ENCODE measurements at regions not wholly inside any gene's neighbourhood (a gene's known extent, or its start where the extent isn't known, plus 50 kb on each side); places are given as distances from the start of the nearest gene placed in this dataset.

GRCh38 chr13:76692346-76692745 lies 193.9 kb downstream of the KCTD12 start:
- H3K9me3 ChIP-seq (ENCODE audit: control insufficient read depth, low read depth, low read length), result no peaks in the 10 kb centered on the region
- H3K4me3 ChIP-seq (ENCODE audit: control insufficient read depth in 2 of 3, extremely low read depth in 1 of 3, insufficient read depth in 2 of 3, low read depth in 1 of 3, low read length in 3 of 3), result no peak overlapping the region
- no peak for FAIRE-seq
- H3K79me2 ChIP-seq (ENCODE audit: control insufficient read depth, insufficient read depth, low read length), result no peaks in the 10 kb centered on the region
- H2AFZ ChIP-seq (ENCODE audit: control insufficient read depth, low read length), result no peak overlapping the region
- TF ChIP-seq EZH2 (IDR thresholded peaks at IDR 0.05; ENCODE audit: low read length) (no peak), CTCF (optimal IDR thresholded peaks at IDR 0.05 in 1 of 3, IDR thresholded peaks at IDR 0.05 in 1 of 3, conservative IDR thresholded peaks at IDR 0.05 in 1 of 3; ENCODE audit: extremely low read depth in 1 of 3, insufficient read depth in 2 of 3, low read length in 3 of 3) (no peak)
- H3K9ac ChIP-seq (ENCODE audit: control insufficient read depth, extremely low read depth, insufficient read depth, low read length), result no peak overlapping the region
- no peak overlapping the region for H3K27ac ChIP-seq (ENCODE audit: control insufficient read depth, insufficient read depth, low read length)
- H3K4me1 ChIP-seq (ENCODE audit: control insufficient read depth, extremely low read depth, insufficient read depth, low read length), result no peaks in the 10 kb centered on the region
- no peaks in the 10 kb centered on the region for H3K36me3 ChIP-seq (ENCODE audit: control insufficient read depth in 2 of 2, extremely low read depth in 1 of 2, insufficient read depth in 2 of 2, low read length in 2 of 2)
- H4K20me1 ChIP-seq (ENCODE audit: control insufficient read depth, extremely low read depth, insufficient read depth, low read length), result no peaks in the 10 kb centered on the region
- no peak overlapping the region for H3K4me2 ChIP-seq (ENCODE audit: control insufficient read depth, extremely low read depth, insufficient read depth, low read depth, low read length)
- H3K27me3 ChIP-seq (ENCODE audit: control insufficient read depth, extremely low read depth, insufficient read depth, low read length), result no peaks in the 10 kb centered on the region
- no peak for DNase-seq (ENCODE audit: low read depth, low spot score)
- no peaks in the 10 kb centered on the region for H3K9me1 ChIP-seq (ENCODE audit: control insufficient read depth, extremely low read depth, insufficient read depth, low read length)
- dilution Hi-C loops (cut with MboI; ENCODE audit: extremely low pct_ligation_motif_present, low sequenced_read_pairs), result no loop called here

- Histone ChIP-seq H3K36me3 (ENCODE audit: control insufficient read depth in 2 of 2, extremely low read depth in 1 of 2, insufficient read depth in 2 of 2, low read length in 2 of 2) (no peaks in the 10 kb centered on the region), H3K4me3 (ENCODE audit: control insufficient read depth in 2 of 3, extremely low read depth in 1 of 3, insufficient read depth in 2 of 3, low read depth in 1 of 3, low read length in 3 of 3) (no peak overlapping the region), H3K4me2 (ENCODE audit: control insufficient read depth, extremely low read depth, insufficient read depth, low read depth, low read length) (no peak overlapping the region), H3K27ac (ENCODE audit: control insufficient read depth, insufficient read depth, low read length) (no peak overlapping the region), H3K79me2 (ENCODE audit: control insufficient read depth, insufficient read depth, low read length) (no peaks in the 10 kb centered on the region), H2AFZ (ENCODE audit: control insufficient read depth, low read length) (no peak overlapping the region), H3K27me3 (ENCODE audit: control insufficient read depth, extremely low read depth, insufficient read depth, low read length) (no peaks in the 10 kb centered on the region), H3K9ac (ENCODE audit: control insufficient read depth, extremely low read depth, insufficient read depth, low read length) (no peak overlapping the region), H3K9me1 (ENCODE audit: control insufficient read depth, extremely low read depth, insufficient read depth, low read length) (no peaks in the 10 kb centered on the region), H3K9me3 (ENCODE audit: control insufficient read depth, low read depth, low read length) (no peaks in the 10 kb centered on the region), H3K4me1 (ENCODE audit: control insufficient read depth, extremely low read depth, insufficient read depth, low read length) (no peaks in the 10 kb centered on the region), H4K20me1 (ENCODE audit: control insufficient read depth, extremely low read depth, insufficient read depth, low read length) (no peaks in the 10 kb centered on the region)
- TF ChIP-seq CTCF (optimal IDR thresholded peaks at IDR 0.05 in 1 of 3, IDR thresholded peaks at IDR 0.05 in 1 of 3, conservative IDR thresholded peaks at IDR 0.05 in 1 of 3; ENCODE audit: extremely low read depth in 1 of 3, insufficient read depth in 2 of 3, low read length in 3 of 3), result no peak
- TF ChIP-seq EZH2 (IDR thresholded peaks at IDR 0.05; ENCODE audit: low read length), result no peak
- FAIRE-seq (no peak), DNase-seq (ENCODE audit: low read depth, low spot score) (no peak)
- dilution Hi-C loops (cut with MboI; ENCODE audit: extremely low pct_ligation_motif_present, low sequenced_read_pairs), result no loop called here
These were observed 195.6 kb downstream of the KCTD12 start for GRCh38 chr13:76690611-76691010.
